ENCODE measurements at regions not wholly inside any gene's neighbourhood (a gene's known extent, or its start where the extent isn't known, plus 50 kb on each side); places are given as distances from the start of the nearest gene placed in this dataset.

DNA sequence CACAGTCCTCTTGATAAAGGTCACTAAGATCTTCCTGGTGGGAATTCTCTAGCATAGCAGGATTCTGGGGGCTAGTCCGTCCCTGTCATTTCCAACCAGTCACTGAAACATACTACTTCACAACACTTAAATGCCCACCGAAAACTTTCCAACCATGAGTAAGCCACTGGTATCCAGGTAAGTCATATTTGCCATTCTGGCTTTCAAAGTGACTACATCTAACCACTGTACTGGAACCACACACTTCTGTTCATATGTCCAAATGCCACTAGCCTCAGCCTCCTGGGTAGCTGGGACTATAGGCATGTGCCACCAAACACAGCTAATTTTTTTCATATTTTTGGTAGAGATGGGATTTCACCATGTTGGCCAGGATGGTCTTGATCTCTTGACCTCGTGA lies 64.3 kb upstream of the VANGL1 start:
- no peak for DNase-seq

DNA sequence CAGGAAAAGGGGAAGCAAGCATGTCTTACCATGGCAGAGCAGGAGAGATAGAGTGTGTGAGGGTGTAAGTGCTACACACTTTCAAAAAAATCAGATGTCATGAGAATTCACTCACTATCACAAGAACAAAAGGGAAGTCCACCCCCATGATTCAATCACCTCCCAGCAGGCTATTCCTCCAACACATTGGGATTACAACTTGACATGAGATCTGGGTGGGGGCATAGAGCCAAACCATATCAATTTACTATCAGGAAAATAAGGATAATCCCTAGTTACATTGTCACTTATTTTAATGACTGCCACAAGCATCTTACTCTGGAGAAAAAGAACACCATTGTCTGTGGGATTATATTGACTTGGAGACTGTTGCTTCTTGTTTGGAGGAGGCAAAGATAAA lies 66.1 kb upstream of the VANGL1 start:
- no peak for DNase-seq

DNA sequence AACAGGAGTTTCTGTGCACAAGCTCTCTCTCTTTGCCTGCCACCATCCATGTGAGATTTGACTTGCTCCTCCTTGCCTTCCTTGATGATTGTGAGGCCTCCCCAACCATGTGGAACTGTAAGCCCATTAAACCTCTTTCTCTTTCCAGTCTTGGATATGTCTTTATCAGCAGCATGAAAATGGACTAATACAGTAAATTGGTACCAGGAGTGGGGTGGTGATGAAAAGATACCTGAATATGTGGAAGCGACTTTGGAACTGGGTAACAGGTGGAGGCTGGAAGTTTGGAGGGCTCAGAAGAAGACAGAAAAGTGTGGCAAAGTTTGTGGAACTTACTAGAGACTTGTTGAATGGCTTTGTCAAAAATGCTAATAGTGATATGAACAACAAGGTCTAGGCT lies 69.1 kb upstream of the VANGL1 start:
- DNase-seq = no peak

DNA sequence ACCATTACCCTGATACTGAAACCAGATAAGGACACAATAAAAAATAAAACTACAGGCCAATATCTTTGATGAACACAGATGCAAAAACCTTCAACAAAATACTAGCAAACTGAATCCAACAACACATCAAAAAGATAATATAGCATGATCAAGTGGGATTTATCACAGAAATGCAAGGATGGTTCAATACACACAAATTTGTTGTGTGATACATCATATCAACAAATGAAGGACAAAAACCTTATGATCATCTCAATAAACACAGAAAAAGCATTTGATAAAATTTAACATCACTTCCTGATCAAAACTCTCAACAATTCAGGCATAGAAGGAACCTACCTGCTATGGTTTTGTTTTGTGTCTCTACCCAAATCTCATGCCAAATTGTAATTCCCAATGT lies 74.3 kb upstream of the VANGL1 start:
- no peak for DNase-seq

DNA sequence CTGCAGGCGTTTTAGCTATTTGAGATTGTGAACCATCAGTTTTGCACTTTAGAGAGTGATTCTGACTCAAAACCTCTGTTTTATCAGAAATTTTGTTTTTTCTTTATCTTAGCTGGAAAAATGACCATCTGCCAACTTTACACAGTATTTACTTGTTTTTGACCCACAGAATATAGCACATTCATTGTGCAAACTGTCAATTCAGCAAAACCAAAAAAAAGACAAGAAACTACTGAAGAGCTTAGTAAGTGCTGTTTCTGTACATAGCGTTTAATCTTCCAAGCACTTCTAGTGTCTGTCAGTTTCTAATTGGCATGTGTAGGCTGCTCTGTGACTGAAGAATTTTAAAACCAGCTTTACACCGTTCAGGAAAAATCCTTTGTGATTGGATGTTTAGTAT lies 76.0 kb upstream of the VANGL1 start:
- DNase-seq = no peak

DNA sequence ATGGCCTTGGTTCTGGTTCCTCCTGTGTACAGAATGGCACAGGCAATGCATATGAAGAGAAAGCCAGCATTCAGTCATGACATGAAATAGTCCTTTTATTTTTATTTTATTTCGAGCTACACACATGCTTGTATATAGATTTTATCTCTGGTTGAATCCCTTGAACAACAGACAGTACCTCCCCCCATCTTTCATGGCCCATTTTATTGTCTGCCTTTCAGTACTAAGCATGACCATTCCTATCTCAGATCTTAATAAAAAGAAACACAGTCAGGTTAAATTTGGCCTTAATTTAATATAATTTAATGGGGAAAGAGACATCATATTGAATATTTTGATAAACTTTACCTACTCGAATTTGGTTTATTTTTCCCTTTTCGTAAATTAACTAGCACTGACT lies 76.4 kb upstream of the VANGL1 start:
- DNase-seq = no peak

DNA sequence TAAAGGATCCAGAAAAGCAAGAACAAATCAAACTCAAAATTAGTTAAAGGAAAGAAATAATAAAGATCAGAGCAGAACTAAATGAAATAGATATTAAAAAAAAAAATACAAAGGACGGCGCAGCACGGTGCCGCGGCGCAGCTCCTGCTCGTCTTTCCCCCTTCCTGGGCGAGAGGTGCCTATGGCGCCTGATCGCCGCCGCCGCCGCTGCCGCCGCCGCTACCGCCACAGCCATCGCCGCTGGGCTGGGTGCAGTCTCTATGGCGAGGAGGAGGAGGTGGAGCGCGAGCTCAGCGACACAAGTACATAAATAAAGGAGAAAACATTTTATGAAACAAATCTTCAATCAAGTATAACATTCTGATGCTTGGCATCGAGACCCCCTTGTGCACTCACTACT lies 77.6 kb upstream of the VANGL1 start:
- DNase-seq = no peak

DNA sequence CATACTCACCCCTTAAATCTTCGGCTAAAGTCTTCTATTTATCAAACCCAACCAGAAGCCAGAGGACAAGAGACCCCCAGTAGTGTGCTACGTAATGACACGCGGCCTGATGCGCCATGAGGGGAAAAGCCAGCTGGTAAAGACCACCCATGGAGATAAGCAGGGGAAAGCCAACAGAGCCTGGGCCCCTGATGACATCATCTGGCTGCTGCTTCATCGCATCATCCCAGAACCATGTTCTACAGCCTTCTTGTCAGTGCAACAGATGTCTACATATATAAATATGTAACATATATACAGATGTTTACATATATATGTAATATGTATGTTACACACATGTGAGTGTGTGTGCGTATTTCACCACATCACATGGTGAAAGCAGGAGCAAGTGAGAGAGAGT lies 81.7 kb upstream of the VANGL1 start:
- DNase-seq = no peak

DNA sequence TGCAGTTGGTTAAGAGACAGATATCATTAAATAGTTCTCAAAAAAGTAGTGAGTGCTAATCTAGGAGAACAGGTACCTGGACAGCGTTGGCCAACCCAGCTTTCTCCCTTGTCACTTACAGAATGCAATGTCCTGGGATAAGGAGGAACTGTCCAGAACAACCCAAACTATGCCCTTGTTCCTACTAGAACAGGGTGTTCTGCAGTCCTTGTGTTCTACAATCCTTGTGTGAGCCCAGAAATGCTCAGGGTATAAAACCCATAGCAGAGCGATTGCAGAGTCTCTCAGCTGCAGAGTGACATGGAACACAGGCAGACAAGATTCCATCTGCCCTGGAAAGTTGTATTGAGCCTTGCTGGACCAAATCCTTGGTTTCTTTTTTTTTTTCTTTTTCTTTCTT lies 83.5 kb upstream of the VANGL1 start:
- DNase-seq = no peak

DNA sequence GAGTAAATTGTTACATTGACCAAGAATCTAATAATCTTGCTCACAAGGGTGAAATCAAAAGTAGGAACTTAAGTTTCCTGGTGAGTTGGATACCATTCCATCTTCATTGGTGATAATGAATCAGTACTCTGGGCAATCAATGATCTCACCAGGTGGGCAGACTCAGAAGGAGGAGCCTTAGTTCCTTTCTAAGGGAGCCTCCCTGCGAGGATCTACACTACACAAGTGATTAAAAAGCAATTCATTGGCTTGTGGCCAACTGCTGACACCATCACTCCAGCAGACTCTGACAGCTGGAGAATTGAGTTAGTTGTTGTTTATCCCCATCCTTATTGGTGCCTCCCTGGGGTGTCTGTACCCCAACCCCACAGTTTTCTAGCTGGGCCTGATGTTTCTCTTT lies 84.1 kb upstream of the VANGL1 start:
- DNase-seq = no peak

DNA sequence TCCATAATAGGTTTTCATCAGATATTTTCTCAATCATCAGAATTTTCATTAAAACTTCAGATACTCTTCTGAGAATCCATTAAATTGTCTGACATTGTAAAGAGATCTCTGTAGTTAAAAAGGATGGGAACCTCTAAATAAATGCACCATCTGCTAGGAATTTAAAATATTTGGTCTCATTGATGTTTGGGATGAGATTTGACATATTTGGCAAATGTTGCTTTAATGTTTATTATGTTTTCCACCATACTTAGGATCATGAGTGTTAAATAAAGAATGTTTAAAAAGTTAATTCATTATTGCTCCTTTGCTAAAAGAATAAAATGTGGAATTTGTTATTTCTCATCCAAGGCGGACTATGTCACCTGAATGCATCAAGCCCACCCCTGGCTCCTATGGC lies 85.5 kb upstream of the VANGL1 start:
- DNase-seq = no peak

DNA sequence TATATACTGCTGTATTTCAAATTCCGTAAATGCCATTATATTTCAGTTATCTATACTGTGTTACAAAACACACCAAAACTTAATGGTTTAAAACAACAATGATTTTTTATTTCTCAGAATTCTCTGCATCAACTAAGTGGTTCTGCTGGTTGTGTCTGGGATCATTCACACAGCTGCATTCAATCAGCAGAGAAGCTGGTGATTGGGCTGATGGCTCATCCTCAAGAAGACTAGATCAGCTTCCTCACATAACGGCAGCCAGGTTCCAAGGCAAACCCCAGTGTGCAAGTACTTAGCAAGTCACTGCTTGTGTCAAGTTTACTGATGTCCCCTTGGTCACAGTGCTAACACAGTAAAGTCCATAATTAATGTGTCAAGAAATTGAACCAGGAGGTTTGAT lies 86.3 kb upstream of the VANGL1 start:
- DNase-seq = no peak

DNA sequence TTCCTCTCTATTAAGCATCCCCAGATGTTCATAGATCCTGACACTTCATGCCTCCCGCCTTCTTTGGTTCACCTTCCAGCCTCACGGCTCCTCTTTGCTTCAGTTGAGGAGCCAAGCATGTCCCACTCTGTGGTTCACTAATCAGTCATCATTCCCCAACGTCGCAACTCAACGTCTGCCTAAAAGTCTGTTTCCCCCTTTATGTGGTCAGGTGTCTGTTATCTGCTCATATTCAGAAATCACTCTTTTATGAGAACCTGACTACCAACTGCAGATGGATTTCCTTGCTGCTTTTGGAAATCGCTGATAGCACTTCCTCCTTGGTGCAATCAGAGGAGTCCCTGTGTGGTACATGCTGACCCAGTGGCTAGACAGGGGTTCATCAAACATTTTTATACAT lies 94.1 kb upstream of the VANGL1 start:
- DNase-seq = no peak

DNA sequence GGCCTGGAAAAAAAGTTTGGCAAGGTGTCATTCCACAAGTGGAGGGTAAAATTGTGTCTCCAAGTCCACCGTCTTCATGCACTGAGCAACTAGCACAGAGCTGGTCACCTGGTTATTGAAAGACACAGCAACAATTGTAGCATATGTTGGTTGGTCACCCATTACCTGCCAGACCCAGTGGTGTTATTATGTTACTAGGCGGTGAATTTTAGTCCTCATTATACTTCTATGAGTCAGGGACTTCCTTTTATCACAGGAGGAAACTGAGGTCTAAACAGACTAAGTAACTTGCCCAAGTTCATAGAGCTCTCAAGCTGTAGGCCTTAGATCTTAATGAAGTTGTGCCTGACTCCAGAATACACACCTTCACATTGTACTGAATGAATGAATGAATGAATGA lies 94.9 kb upstream of the VANGL1 start:
- DNase-seq = no peak

DNA sequence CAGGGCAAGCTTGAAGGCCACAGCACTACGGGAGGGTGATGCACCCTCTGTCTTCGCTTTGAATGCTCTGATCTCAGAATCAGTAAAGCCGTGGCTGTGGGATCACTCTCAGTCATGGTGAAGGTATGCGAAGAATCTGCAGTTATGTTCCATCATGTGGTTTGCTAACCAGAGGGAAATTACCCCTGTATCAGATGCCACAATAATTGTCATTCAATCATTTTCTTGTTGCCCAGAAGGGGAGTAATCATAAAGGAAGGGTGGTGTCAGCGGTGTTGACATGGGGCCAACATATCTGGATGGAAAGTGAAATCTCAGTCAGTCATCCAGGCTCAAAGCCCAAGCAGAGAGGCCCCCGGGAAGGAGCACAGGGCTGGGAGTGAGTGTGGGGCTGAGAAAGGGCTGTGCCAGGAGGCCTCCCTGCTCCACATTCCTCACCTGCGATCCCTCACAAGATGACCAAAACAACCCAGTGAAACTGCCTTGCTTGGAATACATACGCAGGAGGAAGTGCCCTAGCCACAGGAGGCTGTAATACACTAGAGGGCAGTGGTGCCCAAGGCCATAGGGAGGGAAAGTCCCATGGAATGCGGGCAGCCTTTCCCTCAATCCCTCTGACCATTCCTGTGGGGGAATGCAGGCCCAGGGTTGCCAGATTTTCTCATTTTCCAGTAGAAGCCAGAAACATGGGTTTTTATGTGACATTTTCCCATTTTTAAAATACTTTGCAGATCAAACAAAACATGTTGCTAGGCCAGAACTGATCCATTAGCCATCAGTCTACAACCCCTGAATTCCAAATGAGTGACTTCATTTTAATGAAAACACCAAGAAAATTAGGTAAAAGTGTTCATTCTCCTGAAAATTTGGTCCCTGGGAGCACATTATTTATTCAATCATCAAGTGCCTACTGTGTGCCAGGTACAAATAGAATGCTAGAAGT lies 95.7 kb upstream of the VANGL1 start:
- peak in 1 of 2 experiments; percentile 0 for DNase-seq

DNA sequence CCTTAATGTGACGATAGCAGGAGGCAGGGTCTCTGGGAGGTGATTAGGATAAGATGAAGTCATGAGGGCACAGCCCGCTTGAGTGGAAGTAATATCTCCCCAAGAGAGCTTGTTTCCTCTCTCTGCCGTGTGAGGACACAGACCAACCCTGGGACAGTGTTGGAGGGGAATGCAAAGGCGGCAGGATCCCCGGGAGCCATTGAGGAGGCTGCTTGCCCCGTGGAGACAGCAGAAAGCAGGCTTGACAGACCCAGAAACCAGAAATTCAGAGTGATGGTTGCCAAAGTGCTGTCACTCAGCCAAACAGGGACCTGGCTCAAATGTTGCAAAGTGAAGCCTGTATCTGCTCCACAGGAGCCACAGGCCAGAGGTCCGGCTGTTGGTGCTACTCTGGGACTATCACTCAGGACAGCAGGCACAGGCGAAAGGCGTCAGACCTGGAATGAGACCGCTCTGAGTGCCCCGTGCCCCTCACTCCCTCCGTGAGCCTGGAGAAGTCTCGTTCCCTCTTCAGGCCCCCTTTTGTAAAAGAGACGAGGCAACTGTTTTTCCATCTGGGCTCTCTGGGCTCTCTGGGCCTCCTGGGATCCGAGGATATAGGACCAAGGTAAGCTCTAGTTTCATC lies 96.6 kb upstream of the VANGL1 start:
- DNase-seq = no peak

DNA sequence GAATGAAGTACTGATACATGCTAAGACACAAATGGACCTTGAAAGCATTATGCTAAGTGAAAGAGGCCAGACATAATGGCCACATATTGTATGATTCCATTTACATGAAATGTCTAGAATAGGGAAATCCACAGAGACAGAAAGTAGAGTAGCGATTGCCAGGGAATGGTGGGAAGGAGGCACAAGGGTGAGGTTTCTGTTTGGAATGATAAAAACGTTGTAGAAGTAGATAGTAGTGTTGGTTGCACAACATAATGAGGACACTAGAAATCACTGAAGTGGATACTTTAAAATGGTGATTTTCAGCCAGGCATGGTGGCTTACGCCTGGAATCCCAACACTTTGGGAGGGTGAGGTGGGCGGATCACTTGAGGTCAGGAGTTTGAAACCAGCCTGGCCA lies 97.6 kb upstream of the VANGL1 start:
- no peak for DNase-seq

DNA sequence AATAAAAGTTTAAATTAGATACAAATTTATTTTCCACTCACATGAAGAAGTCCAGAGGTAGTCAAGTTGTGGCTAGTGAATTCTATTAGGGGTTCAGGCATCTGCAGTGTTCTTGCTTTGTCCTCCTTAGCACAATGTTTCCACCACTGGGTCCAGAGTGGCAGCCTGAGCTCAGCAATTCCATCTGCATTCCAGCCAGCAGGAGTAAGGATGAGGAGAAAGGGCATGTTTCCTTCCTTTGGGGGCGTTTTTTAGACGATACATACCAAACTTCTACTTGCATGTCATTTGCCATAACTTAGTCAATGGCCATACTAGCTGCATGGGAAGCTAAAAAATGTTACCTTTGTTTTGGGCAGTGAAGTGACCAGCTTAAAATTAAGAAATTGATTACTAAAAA lies 98.5 kb upstream of the VANGL1 start:
- no peak for DNase-seq

DNA sequence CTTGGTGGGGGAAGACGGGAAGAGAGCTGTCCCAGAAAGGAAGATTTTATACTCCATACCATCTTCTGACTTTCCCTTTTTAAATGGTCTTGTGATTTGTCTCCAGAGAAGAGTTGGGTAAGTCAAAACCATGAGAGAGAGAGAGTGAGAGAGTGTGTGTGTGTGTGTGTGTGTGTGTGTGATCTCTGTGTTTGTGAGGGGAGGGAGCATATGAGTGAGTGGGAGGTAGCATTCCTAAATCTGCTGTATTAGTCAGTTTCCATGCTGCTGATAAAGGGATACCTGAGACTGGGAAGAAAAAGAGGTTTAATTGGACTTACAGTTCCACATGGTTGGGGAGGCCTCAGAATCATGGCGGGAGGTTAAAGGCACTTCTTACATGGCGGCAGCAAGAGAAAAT lies 102.0 kb upstream of the VANGL1 start:
- no peak for DNase-seq

DNA sequence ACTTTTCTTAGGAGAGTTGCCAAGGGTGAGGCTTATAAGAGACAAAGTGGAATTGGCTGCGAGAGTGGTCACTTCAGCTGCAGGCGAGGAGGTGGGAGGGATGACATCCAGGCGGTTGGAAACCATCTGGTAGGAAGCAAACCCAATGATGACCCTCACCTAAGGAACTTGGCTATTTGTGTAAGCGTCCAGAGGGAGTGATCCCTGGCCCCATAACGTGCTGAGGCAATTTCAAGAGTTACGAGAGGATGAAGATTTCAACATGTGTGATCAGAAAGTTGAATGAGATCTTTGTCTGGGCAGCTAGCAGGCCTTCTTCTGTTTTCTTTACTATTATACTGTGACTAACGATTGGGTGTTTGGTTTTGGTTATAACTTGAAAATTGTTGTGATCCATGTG lies 102.7 kb upstream of the VANGL1 start:
- no peak for DNase-seq

DNA sequence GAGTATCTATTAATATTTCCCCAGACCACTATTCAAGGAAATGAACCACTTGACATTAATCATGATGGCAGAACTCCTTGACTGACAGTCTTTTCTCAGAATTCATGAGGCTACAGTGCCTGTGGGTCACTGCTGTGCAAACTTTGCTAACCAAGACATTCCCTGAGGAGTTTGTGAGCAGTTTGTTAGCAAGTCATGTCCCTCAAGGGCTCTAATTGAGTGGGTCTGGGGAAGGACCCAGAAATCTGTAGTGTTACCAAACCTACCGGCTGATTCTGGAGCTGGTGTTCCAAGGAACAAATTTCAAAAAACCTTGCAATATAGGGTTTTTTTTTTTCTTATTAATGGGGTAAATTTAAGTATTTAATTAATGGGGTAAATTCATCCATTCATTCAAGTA lies 103.2 kb upstream of the VANGL1 start:
- DNase-seq = no peak

DNA sequence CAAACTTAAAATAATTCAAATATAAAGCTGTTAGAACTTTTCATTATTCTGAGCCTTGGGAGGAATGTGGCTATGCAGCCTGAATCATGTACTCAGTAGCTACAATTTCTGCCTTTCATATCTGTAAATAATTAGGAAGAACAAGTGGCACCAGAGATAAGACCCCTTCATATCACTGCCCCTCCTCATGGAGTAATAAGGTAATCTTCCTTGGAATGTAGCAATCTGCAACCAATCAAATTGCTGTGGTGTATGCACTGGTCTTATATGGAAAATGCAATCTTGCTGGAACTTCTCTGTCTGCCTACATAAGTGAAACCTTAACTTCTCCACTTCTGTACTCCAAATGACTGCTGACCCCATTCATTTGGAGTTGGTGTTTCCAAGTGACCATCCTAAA lies 104.4 kb upstream of the VANGL1 start:
- DNase-seq = no peak

DNA sequence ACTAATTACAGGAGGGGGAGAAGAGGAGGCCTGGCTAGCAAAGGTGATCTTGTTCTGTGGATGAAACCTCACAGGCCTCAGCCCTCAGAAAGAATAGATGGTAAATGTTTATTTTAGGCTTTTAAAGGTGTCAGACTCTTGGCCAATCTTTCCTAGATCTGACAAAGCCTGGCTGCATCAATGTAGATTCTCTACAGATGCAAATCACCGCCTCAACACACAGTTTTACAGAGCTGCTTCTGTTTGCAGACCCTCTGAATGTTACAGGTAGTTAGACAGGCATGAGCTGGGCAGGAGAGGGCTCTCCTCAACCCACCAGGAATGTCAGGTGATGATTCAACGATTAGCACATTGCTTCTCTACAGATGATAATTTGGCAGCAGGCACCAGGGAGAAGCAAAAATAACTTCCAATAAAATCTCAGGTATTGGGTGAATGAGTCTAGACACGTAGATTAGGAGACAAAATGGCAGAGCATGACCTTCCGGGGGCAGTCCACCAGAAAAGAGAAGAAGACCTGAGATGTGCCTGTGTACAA lies 105.4 kb upstream of the VANGL1 start:
- DNase-seq = no peak

DNA sequence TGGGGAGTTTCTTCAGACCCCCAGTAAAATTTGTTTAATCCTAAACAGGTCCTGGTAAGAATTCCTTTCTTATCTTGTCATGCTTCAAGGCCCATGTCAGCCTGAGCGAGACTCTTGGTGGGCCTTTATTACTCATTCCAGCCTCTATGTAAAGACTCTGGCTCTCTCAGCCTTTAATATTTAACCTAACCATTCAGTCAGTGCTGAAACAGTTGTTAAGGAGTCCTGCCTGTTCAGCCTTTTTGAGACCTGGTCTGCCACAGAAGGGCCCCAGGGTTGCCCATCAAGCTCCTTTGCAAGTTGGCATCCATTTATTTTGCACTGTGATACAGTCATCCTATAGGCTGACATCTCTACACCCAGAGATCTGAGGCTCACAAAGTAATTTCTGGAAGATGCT lies 107.7 kb upstream of the VANGL1 start:
- DNase-seq = no peak
